ENCODE measurements at regions not wholly inside any gene's neighbourhood (a gene's known extent, or its start where the extent isn't known, plus 50 kb on each side); places are given as distances from the start of the nearest gene placed in this dataset.

DNA sequence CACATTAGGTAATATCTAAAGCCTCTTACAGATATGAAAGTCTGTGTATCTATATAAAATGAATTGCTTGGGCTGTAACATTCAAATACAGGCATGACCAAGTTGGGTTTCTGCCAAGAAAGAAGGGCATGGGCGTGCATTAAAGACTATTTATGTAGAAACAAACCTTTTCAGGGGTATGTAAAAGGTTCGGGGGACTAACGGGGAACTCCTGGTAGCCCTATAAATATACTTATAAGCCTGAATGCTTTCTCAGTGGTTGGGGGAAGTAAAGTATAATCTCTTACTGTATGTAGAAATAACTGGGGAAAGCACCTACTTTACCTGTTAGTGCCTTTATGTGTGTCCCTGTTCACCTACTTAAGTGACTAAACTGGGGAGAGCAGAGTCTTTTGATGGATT lies 154.5 kb upstream of the TBL1XR1 start:
- TF ChIP-seq EZH2 (IDR thresholded peaks at IDR 0.05; ENCODE audit: low read length, unreplicated experiment), result no peak
- TF ChIP-seq, protein P1, sequence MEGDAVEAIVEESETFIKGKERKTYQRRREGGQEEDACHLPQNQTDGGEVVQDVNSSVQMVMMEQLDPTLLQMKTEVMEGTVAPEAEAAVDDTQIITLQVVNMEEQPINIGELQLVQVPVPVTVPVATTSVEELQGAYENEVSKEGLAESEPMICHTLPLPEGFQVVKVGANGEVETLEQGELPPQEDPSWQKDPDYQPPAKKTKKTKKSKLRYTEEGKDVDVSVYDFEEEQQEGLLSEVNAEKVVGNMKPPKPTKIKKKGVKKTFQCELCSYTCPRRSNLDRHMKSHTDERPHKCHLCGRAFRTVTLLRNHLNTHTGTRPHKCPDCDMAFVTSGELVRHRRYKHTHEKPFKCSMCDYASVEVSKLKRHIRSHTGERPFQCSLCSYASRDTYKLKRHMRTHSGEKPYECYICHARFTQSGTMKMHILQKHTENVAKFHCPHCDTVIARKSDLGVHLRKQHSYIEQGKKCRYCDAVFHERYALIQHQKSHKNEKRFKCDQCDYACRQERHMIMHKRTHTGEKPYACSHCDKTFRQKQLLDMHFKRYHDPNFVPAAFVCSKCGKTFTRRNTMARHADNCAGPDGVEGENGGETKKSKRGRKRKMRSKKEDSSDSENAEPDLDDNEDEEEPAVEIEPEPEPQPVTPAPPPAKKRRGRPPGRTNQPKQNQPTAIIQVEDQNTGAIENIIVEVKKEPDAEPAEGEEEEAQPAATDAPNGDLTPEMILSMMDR (conservative IDR thresholded peaks at IDR 0.05; ENCODE audit: low read depth, low read length), result no peak
- TF ChIP-seq EZH2phosphoT487 (IDR thresholded peaks at IDR 0.05; ENCODE audit: borderline replicate concordance, low read length), result no peak

Measured in PC-3 (cell line).